ENCODE measurements at regions not wholly inside any gene's neighbourhood (a gene's known extent, or its start where the extent isn't known, plus 50 kb on each side); places are given as distances from the start of the nearest gene placed in this dataset.

- Histone ChIP-seq H3K79me2 (ENCODE audit: low read length) (no peaks in the 10 kb centered on the region), H3K9me2 (replicated peaks; ENCODE audit: low read length) (no peaks in the 10 kb centered on the region), H3K4me2 (ENCODE audit: low read length) (no peak overlapping the region), H3K4me1 (ENCODE audit: insufficient read depth, low read length) (peaks cover 7% of the 10 kb centered on the region; the same call in 1 of the 2 replicates), H3K9me3 (ENCODE audit: low read length) (no peaks in the 10 kb centered on the region), H2AFZ (ENCODE audit: low read length) (no peak overlapping the region), H3F3A (ENCODE audit: low read length, unreplicated experiment) (no peaks in the 10 kb centered on the region), H3K4me3 (ENCODE audit: low read length) (no peak overlapping the region), H3K27ac (ENCODE audit: low read length) (no peak overlapping the region), H3K36me3 (ENCODE audit: low read depth, low read length) (no peaks in the 10 kb centered on the region), H4K20me1 (ENCODE audit: low read length) (no peaks in the 10 kb centered on the region), H3K9ac (ENCODE audit: low read length) (no peak overlapping the region), H3K27me3 (ENCODE audit: low read length) (peaks cover 34% of the 10 kb centered on the region)
- TF ChIP-seq EZH2 (IDR thresholded peaks at IDR 0.05; ENCODE audit: low read length, unreplicated experiment) (no peak), EZH2phosphoT487 (IDR thresholded peaks at IDR 0.05; ENCODE audit: borderline replicate concordance, low read length) (no peak)
- TF ChIP-seq, protein P1, sequence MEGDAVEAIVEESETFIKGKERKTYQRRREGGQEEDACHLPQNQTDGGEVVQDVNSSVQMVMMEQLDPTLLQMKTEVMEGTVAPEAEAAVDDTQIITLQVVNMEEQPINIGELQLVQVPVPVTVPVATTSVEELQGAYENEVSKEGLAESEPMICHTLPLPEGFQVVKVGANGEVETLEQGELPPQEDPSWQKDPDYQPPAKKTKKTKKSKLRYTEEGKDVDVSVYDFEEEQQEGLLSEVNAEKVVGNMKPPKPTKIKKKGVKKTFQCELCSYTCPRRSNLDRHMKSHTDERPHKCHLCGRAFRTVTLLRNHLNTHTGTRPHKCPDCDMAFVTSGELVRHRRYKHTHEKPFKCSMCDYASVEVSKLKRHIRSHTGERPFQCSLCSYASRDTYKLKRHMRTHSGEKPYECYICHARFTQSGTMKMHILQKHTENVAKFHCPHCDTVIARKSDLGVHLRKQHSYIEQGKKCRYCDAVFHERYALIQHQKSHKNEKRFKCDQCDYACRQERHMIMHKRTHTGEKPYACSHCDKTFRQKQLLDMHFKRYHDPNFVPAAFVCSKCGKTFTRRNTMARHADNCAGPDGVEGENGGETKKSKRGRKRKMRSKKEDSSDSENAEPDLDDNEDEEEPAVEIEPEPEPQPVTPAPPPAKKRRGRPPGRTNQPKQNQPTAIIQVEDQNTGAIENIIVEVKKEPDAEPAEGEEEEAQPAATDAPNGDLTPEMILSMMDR (conservative IDR thresholded peaks at IDR 0.05; ENCODE audit: low read depth, low read length): no peak
- ChIA-PET CTCF (no interaction called here), POLR2A (ENCODE audit: unreplicated experiment) (no interaction called here)
- no peak for ATAC-seq
- BruUV-seq (replicated peaks): no TSS peak
- DNase-seq: no peak
- intact Hi-C loops (cut with micrococcal nuclease): no loop called here
Measured at GRCh38 chr2:455913-456312, 168.0 kb upstream of the ALKAL2 start.

DNA sequence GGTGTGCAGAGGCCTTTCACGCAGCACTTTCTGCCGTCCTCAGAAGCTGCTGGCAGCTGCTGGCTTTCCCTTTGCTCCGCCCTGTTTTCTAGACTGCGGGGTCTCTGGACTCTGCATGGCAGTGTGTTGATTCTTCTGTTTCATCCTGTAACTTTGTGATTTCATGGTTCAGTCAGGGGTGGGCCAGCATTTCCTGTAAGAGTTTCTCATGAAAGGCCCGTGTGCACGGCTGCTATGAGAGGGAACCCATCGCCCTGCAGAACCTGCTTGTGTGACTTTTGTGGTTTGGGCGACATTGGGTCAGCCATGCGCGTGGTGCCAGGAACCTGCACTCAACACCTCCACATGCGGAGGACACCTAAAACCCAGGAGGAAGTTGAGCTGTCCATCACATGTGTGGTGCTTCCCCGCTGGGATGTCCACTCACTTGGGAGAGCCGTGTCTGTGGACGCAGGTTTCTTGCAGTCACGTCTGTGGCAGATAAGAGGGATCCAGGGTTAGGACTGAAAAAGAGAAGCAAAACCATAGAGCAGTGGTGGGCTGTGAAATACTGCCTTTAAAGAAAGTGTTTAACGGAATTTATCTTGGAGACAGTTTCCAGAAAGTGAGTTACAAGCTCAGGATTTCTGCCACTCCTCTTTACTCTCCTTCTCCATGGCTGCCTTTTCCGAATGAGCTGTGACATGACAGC is 167.3 kb upstream of the ALKAL2 start:
- TF ChIP-seq EZH2 (IDR thresholded peaks at IDR 0.05; ENCODE audit: low read length, unreplicated experiment): no peak
- TF ChIP-seq, protein P1 (conservative IDR thresholded peaks at IDR 0.05; ENCODE audit: low read depth, low read length): no peak
- TF ChIP-seq EZH2phosphoT487 (IDR thresholded peaks at IDR 0.05; ENCODE audit: borderline replicate concordance, low read length): no peak
- H3K27ac ChIP-seq (ENCODE audit: low read length): no peak overlapping the region
- DNase-seq (no peak), ATAC-seq (no peak)
- no peak overlapping the region for H3K4me2 ChIP-seq (ENCODE audit: low read length)
- peaks cover 3% of the 10 kb centered on the region; the same call in 1 of the 2 replicates for H3K4me1 ChIP-seq (ENCODE audit: insufficient read depth, low read length)
- no peaks in the 10 kb centered on the region for H3K9me2 ChIP-seq (replicated peaks; ENCODE audit: low read length)
- no peaks in the 10 kb centered on the region for H3F3A ChIP-seq (ENCODE audit: low read length, unreplicated experiment)
- H3K36me3 ChIP-seq (ENCODE audit: low read depth, low read length): no peaks in the 10 kb centered on the region
- H2AFZ ChIP-seq (ENCODE audit: low read length): no peak overlapping the region
- no TSS peak for BruUV-seq (replicated peaks)
- no peak overlapping the region for H3K4me3 ChIP-seq (ENCODE audit: low read length)
- no peaks in the 10 kb centered on the region for H3K79me2 ChIP-seq (ENCODE audit: low read length)
- H3K9ac ChIP-seq (ENCODE audit: low read length): no peak overlapping the region
- no peaks in the 10 kb centered on the region for H3K9me3 ChIP-seq (ENCODE audit: low read length)
- H4K20me1 ChIP-seq (ENCODE audit: low read length): no peaks in the 10 kb centered on the region
- POLR2A ChIA-PET (ENCODE audit: unreplicated experiment): no interaction called here
- intact Hi-C loops (cut with micrococcal nuclease): no loop called here
- H3K27me3 ChIP-seq (ENCODE audit: low read length): peaks cover 27% of the 10 kb centered on the region
- CTCF ChIA-PET: no interaction called here

- no TSS peak for BruUV-seq (replicated peaks)
- Histone ChIP-seq H2AFZ (ENCODE audit: low read length) (no peak overlapping the region), H3K36me3 (ENCODE audit: low read depth, low read length) (no peaks in the 10 kb centered on the region), H3K27ac (ENCODE audit: low read length) (no peak overlapping the region), H3K4me2 (ENCODE audit: low read length) (no peak overlapping the region), H3K79me2 (ENCODE audit: low read length) (no peaks in the 10 kb centered on the region), H3K9me2 (replicated peaks; ENCODE audit: low read length) (no peaks in the 10 kb centered on the region), H4K20me1 (ENCODE audit: low read length) (no peaks in the 10 kb centered on the region), H3K4me3 (ENCODE audit: low read length) (no peak overlapping the region), H3K4me1 (ENCODE audit: insufficient read depth, low read length) (peaks cover 2% of the 10 kb centered on the region; the same call in 1 of the 2 replicates), H3K27me3 (ENCODE audit: low read length) (peaks cover 22% of the 10 kb centered on the region; the same call in 1 of the 2 replicates), H3K9me3 (ENCODE audit: low read length) (no peaks in the 10 kb centered on the region), H3F3A (ENCODE audit: low read length, unreplicated experiment) (no peaks in the 10 kb centered on the region), H3K9ac (ENCODE audit: low read length) (no peak overlapping the region)
- ATAC-seq (no peak), DNase-seq (no peak)
- CTCF ChIA-PET: no interaction called here
- TF ChIP-seq, protein P1 (conservative IDR thresholded peaks at IDR 0.05; ENCODE audit: low read depth, low read length): no peak
- TF ChIP-seq EZH2 (IDR thresholded peaks at IDR 0.05; ENCODE audit: low read length, unreplicated experiment): no peak
- no peak for TF ChIP-seq EZH2phosphoT487 (IDR thresholded peaks at IDR 0.05; ENCODE audit: borderline replicate concordance, low read length)
- POLR2A ChIA-PET (ENCODE audit: unreplicated experiment): no interaction called here
- intact Hi-C loops (cut with micrococcal nuclease): no loop called here
Measured at GRCh38 chr2:453132-453531, 165.2 kb upstream of the ALKAL2 start.

Data from PC-3 (cell line).